ENCODE measurements at regions not wholly inside any gene's neighbourhood (a gene's known extent, or its start where the extent isn't known, plus 50 kb on each side); places are given as distances from the start of the nearest gene placed in this dataset.

DNA sequence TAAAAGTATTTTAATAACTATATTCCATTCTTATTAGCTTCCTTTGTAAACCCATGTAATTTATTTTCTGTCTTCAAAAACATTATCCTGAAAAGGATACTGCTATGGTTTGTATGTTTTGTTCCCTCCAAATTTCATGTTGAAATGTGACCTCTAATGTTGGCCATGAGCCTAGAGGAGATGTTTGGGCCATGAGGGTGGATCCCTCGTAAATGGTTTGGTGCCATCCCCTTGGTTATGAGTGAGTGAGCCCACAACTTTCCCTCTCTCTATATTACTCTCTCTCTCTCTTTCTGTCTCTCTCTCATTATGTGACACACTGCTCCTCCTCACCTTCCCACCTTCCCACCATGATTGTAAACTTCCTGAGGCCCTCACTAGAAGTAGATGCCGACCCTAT lies 357.7 kb downstream of the MFSD1 start:
- no peak for DNase-seq (ENCODE audit: low read depth, low spot score)
- no peaks in the 10 kb centered on the region for H3K9me3 ChIP-seq (ENCODE audit: low read depth, low read length)
- H3K4me3 ChIP-seq = no peak overlapping the region
- H3K36me3 ChIP-seq (ENCODE audit: insufficient read depth, low read length) = no peaks in the 10 kb centered on the region
- TF ChIP-seq EZH2 (IDR thresholded peaks at IDR 0.05) (no peak), POLR2AphosphoS5 (IDR thresholded peaks at IDR 0.05; ENCODE audit: borderline replicate concordance, low read depth, low read length) (no peak), FOXP2 (optimal IDR thresholded peaks at IDR 0.05; ENCODE audit: control extremely low read depth, extremely low read length, insufficient read depth) (no peak)
- H3K9ac ChIP-seq (ENCODE audit: insufficient read length) = no peak overlapping the region
- no peak overlapping the region for H3K27ac ChIP-seq

DNA sequence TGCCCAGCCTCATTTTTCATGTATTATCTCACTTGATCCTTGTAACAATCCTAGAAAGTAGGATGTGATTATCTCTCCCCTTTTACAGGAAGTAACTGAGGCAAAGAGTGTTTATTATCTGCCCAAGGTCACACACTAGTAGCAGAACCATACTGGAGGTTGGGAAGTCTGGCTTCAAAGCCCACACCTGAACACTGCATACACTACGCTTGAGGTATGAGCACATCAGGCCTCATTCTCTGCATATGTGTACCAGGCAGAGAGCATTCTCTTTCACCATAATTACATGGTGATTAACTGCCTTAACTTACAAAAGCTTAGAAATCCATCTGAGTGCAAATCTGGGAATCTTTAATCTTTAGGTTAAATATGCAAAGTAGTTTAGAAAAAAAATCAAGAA lies 361.8 kb downstream of the MFSD1 start:
- no peaks in the 10 kb centered on the region for H3K9me3 ChIP-seq (ENCODE audit: low read depth, low read length)
- H3K27ac ChIP-seq = no peak overlapping the region
- TF ChIP-seq EZH2 (IDR thresholded peaks at IDR 0.05) (no peak), FOXP2 (optimal IDR thresholded peaks at IDR 0.05; ENCODE audit: control extremely low read depth, extremely low read length, insufficient read depth) (no peak), POLR2AphosphoS5 (IDR thresholded peaks at IDR 0.05; ENCODE audit: borderline replicate concordance, low read depth, low read length) (no peak)
- H3K9ac ChIP-seq (ENCODE audit: insufficient read length) = no peak overlapping the region
- H3K4me3 ChIP-seq = no peak overlapping the region
- H3K36me3 ChIP-seq (ENCODE audit: insufficient read depth, low read length) = no peaks in the 10 kb centered on the region
- no peak for DNase-seq (ENCODE audit: low read depth, low spot score)

DNA sequence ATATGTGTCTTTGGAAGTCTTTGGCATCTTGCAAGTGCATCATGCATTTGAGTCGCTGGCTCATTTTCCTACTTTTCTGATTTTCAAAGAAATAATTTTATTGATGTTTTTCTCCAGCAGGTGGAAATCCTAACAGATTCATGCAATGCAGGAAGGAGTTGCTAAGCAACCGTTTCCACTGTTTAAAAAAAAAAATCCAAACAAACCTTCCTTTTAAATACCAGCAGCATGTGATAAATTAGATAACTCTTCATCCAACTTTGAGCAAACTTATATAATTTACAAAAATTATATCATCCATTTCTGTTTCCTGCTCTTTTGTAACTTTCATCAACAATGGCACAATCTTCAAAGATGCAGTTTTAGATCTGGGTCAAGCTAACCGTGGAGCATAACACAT lies 364.1 kb downstream of the MFSD1 start:
- Histone ChIP-seq H3K4me3 (no peak overlapping the region), H3K9ac (ENCODE audit: insufficient read length) (no peak overlapping the region), H3K36me3 (ENCODE audit: insufficient read depth, low read length) (no peaks in the 10 kb centered on the region), H3K9me3 (ENCODE audit: low read depth, low read length) (no peaks in the 10 kb centered on the region), H3K27ac (no peak overlapping the region)
- TF ChIP-seq EZH2 (IDR thresholded peaks at IDR 0.05) (no peak), POLR2AphosphoS5 (IDR thresholded peaks at IDR 0.05; ENCODE audit: borderline replicate concordance, low read depth, low read length) (no peak), FOXP2 (optimal IDR thresholded peaks at IDR 0.05; ENCODE audit: control extremely low read depth, extremely low read length, insufficient read depth) (no peak)
- no peak for DNase-seq (ENCODE audit: low read depth, low spot score)

DNA sequence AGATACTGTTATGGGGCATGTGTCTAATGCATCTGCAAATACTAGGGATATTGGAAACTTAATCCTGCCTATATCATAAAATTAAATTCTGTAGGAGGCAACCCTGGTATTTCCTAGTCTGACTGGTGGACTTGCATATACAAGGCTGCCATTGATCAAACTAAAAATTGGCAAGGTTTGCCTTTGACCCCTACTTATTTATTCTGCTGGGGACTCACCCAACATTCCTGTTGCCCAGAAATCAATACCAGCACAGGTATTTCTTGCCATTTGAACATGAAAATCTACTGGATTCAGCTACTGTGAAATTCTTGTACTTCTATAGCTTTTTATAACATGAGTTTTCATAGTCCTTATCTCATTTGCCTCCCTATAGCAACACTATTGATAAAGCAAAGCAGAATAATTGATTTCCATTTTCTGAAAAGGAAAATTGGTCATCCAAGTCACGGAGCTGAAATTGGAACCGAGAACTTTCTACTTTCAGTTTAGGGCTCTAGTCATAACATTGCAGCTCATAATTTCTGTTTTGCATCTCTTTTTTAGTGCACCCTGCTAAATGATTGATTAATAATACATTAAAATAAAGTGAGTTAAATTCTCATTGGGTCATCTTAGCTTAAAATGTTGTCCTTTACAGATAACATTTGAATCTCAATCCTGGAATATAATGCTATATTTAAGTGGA lies 365.2 kb downstream of the MFSD1 start:
- DNase-seq (ENCODE audit: low read depth, low spot score) = no peak
- H3K27ac ChIP-seq = no peak overlapping the region
- no peak overlapping the region for H3K9ac ChIP-seq (ENCODE audit: insufficient read length)
- TF ChIP-seq POLR2AphosphoS5 (IDR thresholded peaks at IDR 0.05; ENCODE audit: borderline replicate concordance, low read depth, low read length) (no peak), FOXP2 (optimal IDR thresholded peaks at IDR 0.05; ENCODE audit: control extremely low read depth, extremely low read length, insufficient read depth) (no peak), EZH2 (IDR thresholded peaks at IDR 0.05) (no peak)
- H3K9me3 ChIP-seq (ENCODE audit: low read depth, low read length) = no peaks in the 10 kb centered on the region
- H3K36me3 ChIP-seq (ENCODE audit: insufficient read depth, low read length) = no peaks in the 10 kb centered on the region
- H3K4me3 ChIP-seq = no peak overlapping the region

DNA sequence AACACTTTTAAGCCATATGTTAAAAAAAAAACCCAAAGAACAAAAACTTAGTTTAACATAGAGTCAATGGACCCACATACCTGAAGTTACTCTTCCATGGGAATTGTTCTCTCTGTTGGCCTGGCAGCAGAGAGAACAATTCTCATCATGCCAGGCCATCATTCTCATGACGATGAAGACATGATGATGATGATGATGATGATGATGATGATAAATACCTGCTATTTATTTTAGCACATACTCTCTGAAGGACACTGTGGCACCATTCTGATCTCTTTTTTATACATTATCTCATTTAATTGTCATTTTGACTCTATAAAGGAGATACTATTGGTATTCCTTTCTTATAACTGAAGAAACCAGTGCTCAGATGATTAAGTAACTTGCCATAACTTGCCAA lies 366.9 kb downstream of the MFSD1 start:
- Histone ChIP-seq H3K36me3 (ENCODE audit: insufficient read depth, low read length) (no peaks in the 10 kb centered on the region), H3K9me3 (ENCODE audit: low read depth, low read length) (no peaks in the 10 kb centered on the region), H3K9ac (ENCODE audit: insufficient read length) (no peak overlapping the region), H3K27ac (no peak overlapping the region), H3K4me3 (no peak overlapping the region)
- TF ChIP-seq FOXP2 (optimal IDR thresholded peaks at IDR 0.05; ENCODE audit: control extremely low read depth, extremely low read length, insufficient read depth) = no peak
- no peak for TF ChIP-seq EZH2 (IDR thresholded peaks at IDR 0.05)
- no peak for TF ChIP-seq POLR2AphosphoS5 (IDR thresholded peaks at IDR 0.05; ENCODE audit: borderline replicate concordance, low read depth, low read length)
- no peak for DNase-seq (ENCODE audit: low read depth, low spot score)

DNA sequence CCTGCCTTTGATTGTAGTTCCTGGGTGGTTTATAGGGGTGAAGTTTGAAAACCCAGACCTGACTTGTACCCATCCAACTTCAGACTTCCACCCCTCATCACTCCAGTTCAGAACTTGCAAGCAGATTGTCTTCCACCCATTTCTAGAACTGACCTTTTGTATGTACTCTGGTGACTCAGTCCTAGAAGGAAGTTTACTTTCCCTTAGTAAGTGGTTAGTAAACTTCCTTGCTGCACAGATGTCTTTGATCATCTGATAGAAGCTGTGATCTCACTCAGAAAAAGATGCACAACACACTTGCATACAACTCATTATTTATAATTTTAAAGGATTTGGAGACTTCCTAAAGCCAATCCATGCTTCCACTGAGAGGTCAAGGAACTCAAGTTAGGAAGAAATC lies 368.0 kb downstream of the MFSD1 start:
- DNase-seq (ENCODE audit: low read depth, low spot score) = no peak
- no peak overlapping the region for H3K4me3 ChIP-seq
- H3K9ac ChIP-seq (ENCODE audit: insufficient read length) = no peak overlapping the region
- H3K27ac ChIP-seq = no peak overlapping the region
- no peaks in the 10 kb centered on the region for H3K36me3 ChIP-seq (ENCODE audit: insufficient read depth, low read length)
- TF ChIP-seq EZH2 (IDR thresholded peaks at IDR 0.05) (no peak), POLR2AphosphoS5 (IDR thresholded peaks at IDR 0.05; ENCODE audit: borderline replicate concordance, low read depth, low read length) (no peak), FOXP2 (optimal IDR thresholded peaks at IDR 0.05; ENCODE audit: control extremely low read depth, extremely low read length, insufficient read depth) (no peak)
- no peaks in the 10 kb centered on the region for H3K9me3 ChIP-seq (ENCODE audit: low read depth, low read length)

DNA sequence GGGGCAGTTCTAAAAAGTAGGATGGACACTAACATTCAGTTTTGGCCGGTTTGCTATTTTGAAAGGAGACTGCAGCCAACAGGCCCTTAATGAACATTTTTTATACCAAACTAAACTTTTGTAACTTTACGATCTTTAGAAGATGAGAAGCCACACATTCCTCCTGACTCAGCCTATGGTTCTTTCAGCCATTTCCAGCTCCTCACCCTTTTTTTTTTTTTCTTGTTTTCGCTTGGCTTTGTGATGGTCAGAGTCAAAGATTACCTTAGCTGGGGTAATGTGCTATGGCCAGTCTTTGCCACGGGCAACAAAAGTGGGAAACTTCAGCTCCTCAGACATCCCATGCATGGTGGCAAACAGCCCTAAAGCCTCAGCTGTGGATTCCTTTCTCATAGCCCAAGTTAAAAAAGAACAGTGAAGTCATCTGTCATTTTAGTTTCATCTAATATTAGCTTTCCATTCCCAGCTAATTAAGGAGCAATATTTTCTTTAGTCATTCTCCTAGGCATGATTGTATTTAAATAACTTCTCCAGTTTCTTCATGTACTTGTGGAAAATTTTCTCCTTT lies 368.7 kb downstream of the MFSD1 start:
- Histone ChIP-seq H3K36me3 (ENCODE audit: insufficient read depth, low read length) (no peaks in the 10 kb centered on the region), H3K9me3 (ENCODE audit: low read depth, low read length) (no peaks in the 10 kb centered on the region), H3K27ac (no peak overlapping the region), H3K4me3 (no peak overlapping the region), H3K9ac (ENCODE audit: insufficient read length) (no peak overlapping the region)
- TF ChIP-seq EZH2 (IDR thresholded peaks at IDR 0.05) = no peak
- TF ChIP-seq FOXP2 (optimal IDR thresholded peaks at IDR 0.05; ENCODE audit: control extremely low read depth, extremely low read length, insufficient read depth) = no peak
- no peak for TF ChIP-seq POLR2AphosphoS5 (IDR thresholded peaks at IDR 0.05; ENCODE audit: borderline replicate concordance, low read depth, low read length)
- DNase-seq (ENCODE audit: low read depth, low spot score) = no peak

DNA sequence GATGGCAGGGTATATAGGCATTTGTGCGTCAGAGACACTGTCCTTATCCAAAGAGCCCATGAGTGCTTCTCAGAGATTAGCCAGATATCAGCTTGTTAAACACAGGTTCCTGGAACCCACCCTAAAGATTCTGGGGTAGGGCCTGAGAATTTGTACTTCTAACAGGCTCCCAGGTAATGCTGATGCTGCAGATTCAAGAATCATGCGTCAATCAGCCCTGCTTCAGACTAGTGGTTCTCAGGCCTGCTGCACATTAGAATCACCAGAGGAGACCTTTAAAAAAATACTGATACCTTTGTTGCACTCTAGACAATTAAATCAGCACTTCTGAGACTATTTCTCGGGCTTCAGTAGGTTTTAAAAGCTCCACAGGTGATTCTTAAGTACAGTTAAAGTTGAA lies 369.5 kb downstream of the MFSD1 start:
- Histone ChIP-seq H3K9me3 (ENCODE audit: low read depth, low read length) (no peaks in the 10 kb centered on the region), H3K27ac (no peak overlapping the region), H3K9ac (ENCODE audit: insufficient read length) (no peak overlapping the region), H3K4me3 (no peak overlapping the region), H3K36me3 (ENCODE audit: insufficient read depth, low read length) (no peaks in the 10 kb centered on the region)
- DNase-seq (ENCODE audit: low read depth, low spot score) = no peak
- TF ChIP-seq FOXP2 (optimal IDR thresholded peaks at IDR 0.05; ENCODE audit: control extremely low read depth, extremely low read length, insufficient read depth) = no peak
- TF ChIP-seq POLR2AphosphoS5 (IDR thresholded peaks at IDR 0.05; ENCODE audit: borderline replicate concordance, low read depth, low read length) = no peak
- TF ChIP-seq EZH2 (IDR thresholded peaks at IDR 0.05) = no peak

DNA sequence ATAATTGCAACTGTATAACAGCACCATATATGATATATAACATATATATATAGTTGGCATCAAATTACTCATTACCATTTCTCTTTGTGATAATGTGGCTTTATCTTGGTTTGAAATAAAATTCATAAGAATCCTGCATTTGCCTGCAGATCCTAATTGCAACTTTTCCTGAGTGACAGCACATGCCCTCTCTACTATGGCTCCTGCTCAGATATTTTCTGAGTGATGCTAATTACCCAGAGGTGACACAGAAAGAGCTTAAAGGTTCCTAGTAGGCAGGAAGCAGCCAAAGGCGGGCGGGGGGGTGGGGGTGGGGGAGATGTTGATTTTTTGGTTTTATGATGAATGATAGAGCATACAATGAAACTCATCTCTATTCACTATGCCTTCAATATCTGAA lies 370.6 kb downstream of the MFSD1 start:
- TF ChIP-seq FOXP2 (optimal IDR thresholded peaks at IDR 0.05; ENCODE audit: control extremely low read depth, extremely low read length, insufficient read depth) (no peak), EZH2 (IDR thresholded peaks at IDR 0.05) (no peak), POLR2AphosphoS5 (IDR thresholded peaks at IDR 0.05; ENCODE audit: borderline replicate concordance, low read depth, low read length) (no peak)
- Histone ChIP-seq H3K9me3 (ENCODE audit: low read depth, low read length) (no peaks in the 10 kb centered on the region), H3K9ac (ENCODE audit: insufficient read length) (no peak overlapping the region), H3K4me3 (no peak overlapping the region), H3K36me3 (ENCODE audit: insufficient read depth, low read length) (no peaks in the 10 kb centered on the region), H3K27ac (no peak overlapping the region)
- DNase-seq (ENCODE audit: low read depth, low spot score) = no peak

Measured in SK-N-MC (cell line).